Liver (tissue), 8 donors: ENCODE measurements at regions not wholly inside any gene's neighbourhood (a gene's known extent, or its start where the extent isn't known, plus 50 kb on each side); places are given as distances from the start of the nearest gene placed in this dataset.

Experiments used
- DNase-seq: peaks from one replicate; pipeline ENCODE4 v3.0.0-alpha.2; 2017; ENCODE audit warnings: low spot score
- H3K27ac ChIP-seq, 2 donors: one replicate each; pipeline ENCODE4 v1.7.0; 2013; ENCODE audit warnings: inconsistent platforms in 2 of 2, low read length in 2 of 2, control low read depth in 1 of 2, low read depth in 1 of 2, mild to moderate bottlenecking in 1 of 2
- H3K27me3 ChIP-seq, 4 donors: one replicate each; pipeline versions ENCODE4 v1.6.1 to v1.7.0; 2013; ENCODE audit warnings: low read length in 3 of 4, inconsistent platforms in 1 of 4, mild to moderate bottlenecking in 1 of 4, moderate library complexity in 1 of 4; ENCODE audit not compliant: control insufficient read depth in 4 of 4, insufficient read depth in 4 of 4
- H3K36me3 ChIP-seq, 4 donors: one replicate each; pipeline versions ENCODE4 v1.6.1 to v1.7.0; 2013; ENCODE audit warnings: low read length in 3 of 4, mild to moderate bottlenecking in 3 of 4, low read depth in 1 of 4, moderate library complexity in 1 of 4; ENCODE audit not compliant: control insufficient read depth in 4 of 4, insufficient read depth in 3 of 4
- H3K4me1 ChIP-seq, 4 donors: one replicate each; pipeline versions ENCODE4 v1.6.1 to v1.7.0; 2013; ENCODE audit warnings: low read length in 3 of 4, mild to moderate bottlenecking in 3 of 4, moderate library complexity in 1 of 4; ENCODE audit not compliant: control insufficient read depth in 4 of 4, insufficient read depth in 4 of 4
- H3K4me3 ChIP-seq, 3 donors: one replicate each; pipeline versions ENCODE4 v1.6.1 to v1.7.0; 2013; ENCODE audit warnings: low read length in 3 of 3, control low read depth in 1 of 3, low read depth in 1 of 3, mild to moderate bottlenecking in 1 of 3
- H3K9ac ChIP-seq, 2 donors: one replicate each; pipeline ENCODE4 v1.7.0; 2013; ENCODE audit warnings: low read length in 2 of 2, mild to moderate bottlenecking in 2 of 2, moderate library complexity in 2 of 2, control low read depth in 1 of 2, low read depth in 1 of 2
- H3K9me3 ChIP-seq, 4 donors: one replicate each; pipeline versions ENCODE4 v1.6.1 to v1.7.0; 2013; ENCODE audit warnings: low read length in 3 of 4; ENCODE audit not compliant: control insufficient read depth in 4 of 4
- EGR1 ChIP-seq, 2 donors: IDR thresholded peaks; 2 replicates each; pipeline ENCODE4 v1.6.1; 2016 to 2018; ENCODE audit warnings: antibody characterized with exemption in 2 of 2, low read depth in 2 of 2
- FOXA1 ChIP-seq: IDR thresholded peaks from 2 replicates; pipeline ENCODE4 v1.6.1; 2016; ENCODE audit warnings: antibody characterized with exemption
- GABPA ChIP-seq, 2 donors: IDR thresholded peaks in 1 of 2; conservative IDR thresholded peaks in 1 of 2; 2 replicates each; pipeline ENCODE4 v1.6.1; 2016; ENCODE audit warnings: antibody characterized with exemption in 2 of 2, mild to moderate bottlenecking in 1 of 2, moderate library complexity in 1 of 2
- HNF4G ChIP-seq: IDR thresholded peaks from 2 replicates; pipeline ENCODE4 v1.6.1; 2016; ENCODE audit warnings: antibody characterized with exemption
- JUND ChIP-seq, 2 donors: IDR thresholded peaks; 2 replicates each; pipeline ENCODE4 v1.6.1; 2016; ENCODE audit warnings: antibody characterized with exemption in 2 of 2
- RAD21 ChIP-seq, 2 donors: IDR thresholded peaks; 2 replicates each; pipeline ENCODE4 v1.6.1; 2016; ENCODE audit warnings: antibody characterized with exemption in 2 of 2, mild to moderate bottlenecking in 2 of 2
- SP1 ChIP-seq: IDR thresholded peaks from 2 replicates; pipeline ENCODE4 v1.6.1; 2018; ENCODE audit warnings: antibody characterized with exemption, mild to moderate bottlenecking
- YY1 ChIP-seq: IDR thresholded peaks from 2 replicates; pipeline ENCODE4 v1.6.1; 2016; ENCODE audit warnings: antibody characterized with exemption, mild to moderate bottlenecking
- WGBS: extraction: QIAGEN DNeasy Blood & Tissue Kit; methylation state at CpG from one replicate; pipeline ENCODE4 v1.1.7; 2013; 5-methylcytosine and 5-hydroxymethylcytosine counted together
- TF ChIP-seq, protein P1 (sequence below): IDR thresholded peaks from 2 replicates; pipeline ENCODE4 v1.6.1; 2016; ENCODE audit warnings: antibody characterized with exemption, mild to moderate bottlenecking
- TF ChIP-seq, protein P2 (sequence below): fragments of 150-350 bp; IDR thresholded peaks from 2 replicates; pipeline ENCODE4 v1.5.1; 2017; ENCODE audit warnings: improper control_type of control experiment, low read depth, low read length; ENCODE audit not compliant: missing input control
- TF ChIP-seq, protein P3 (sequence below): IDR thresholded peaks from 2 replicates; pipeline ENCODE4 v1.6.1; 2016; ENCODE audit warnings: antibody characterized with exemption
- TF ChIP-seq, protein P4 (sequence below): IDR thresholded peaks from 2 replicates; pipeline ENCODE4 v1.6.1; 2016; ENCODE audit warnings: antibody characterized with exemption
- donor health status: healthy.
- donor health status: healthy.
- donor health status: healthy.
- donor health status: healthy.
- donor health status: healthy.

DNA sequence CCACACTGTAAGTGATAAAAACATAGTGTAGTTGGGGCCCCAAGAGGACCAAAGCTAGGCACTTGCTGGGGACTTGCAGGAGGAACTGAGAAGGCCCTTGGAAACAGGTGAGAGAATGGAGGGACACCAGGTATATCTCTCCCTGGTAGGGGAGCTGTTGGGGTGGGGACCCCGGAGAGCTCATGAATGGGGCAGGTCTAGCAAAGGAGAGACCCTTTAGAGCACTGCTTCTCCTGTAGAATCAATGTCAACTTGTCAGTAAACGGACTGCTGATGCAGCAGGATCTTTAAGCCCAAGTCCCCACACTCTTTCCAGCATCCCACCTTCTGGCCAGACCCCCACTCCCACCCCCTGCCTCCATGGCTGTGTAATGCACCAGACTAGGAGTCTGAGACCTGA is 109.6 kb upstream of the THY1 start (continued):
- TF ChIP-seq, protein P1, sequence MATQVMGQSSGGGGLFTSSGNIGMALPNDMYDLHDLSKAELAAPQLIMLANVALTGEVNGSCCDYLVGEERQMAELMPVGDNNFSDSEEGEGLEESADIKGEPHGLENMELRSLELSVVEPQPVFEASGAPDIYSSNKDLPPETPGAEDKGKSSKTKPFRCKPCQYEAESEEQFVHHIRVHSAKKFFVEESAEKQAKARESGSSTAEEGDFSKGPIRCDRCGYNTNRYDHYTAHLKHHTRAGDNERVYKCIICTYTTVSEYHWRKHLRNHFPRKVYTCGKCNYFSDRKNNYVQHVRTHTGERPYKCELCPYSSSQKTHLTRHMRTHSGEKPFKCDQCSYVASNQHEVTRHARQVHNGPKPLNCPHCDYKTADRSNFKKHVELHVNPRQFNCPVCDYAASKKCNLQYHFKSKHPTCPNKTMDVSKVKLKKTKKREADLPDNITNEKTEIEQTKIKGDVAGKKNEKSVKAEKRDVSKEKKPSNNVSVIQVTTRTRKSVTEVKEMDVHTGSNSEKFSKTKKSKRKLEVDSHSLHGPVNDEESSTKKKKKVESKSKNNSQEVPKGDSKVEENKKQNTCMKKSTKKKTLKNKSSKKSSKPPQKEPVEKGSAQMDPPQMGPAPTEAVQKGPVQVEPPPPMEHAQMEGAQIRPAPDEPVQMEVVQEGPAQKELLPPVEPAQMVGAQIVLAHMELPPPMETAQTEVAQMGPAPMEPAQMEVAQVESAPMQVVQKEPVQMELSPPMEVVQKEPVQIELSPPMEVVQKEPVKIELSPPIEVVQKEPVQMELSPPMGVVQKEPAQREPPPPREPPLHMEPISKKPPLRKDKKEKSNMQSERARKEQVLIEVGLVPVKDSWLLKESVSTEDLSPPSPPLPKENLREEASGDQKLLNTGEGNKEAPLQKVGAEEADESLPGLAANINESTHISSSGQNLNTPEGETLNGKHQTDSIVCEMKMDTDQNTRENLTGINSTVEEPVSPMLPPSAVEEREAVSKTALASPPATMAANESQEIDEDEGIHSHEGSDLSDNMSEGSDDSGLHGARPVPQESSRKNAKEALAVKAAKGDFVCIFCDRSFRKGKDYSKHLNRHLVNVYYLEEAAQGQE: no peak
- TF ChIP-seq HNF4G (no peak), SP1 (no peak), YY1 (no peak), JUND (IDR thresholded peaks at IDR 0.05) (no peak)

DNA sequence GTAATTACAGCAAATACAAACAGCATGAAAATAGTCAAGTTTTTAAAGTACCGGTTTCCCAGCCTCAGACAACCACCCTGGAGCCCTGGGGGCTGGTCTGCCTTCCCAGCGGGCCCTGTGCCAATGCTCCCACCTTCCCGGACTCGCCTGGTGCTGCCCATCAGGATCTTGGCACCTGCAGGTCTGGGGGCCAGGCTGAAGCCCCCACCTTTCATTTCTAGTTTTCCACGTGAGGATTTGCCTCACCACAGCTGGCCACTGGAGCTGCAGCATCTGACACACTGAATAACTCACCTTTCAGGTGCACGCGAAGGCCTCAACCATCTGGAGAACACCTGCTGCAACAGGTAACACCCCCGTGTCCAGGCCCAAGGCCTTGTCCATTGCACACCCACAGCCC is 108.7 kb upstream of the THY1 start:
- no peaks in the 10 kb centered on the region for H3K36me3 ChIP-seq
- no peaks in the 10 kb centered on the region for H3K4me1 ChIP-seq
- H3K4me3 ChIP-seq: no peak overlapping the region
- DNase-seq: no peak
- H3K9me3 ChIP-seq: no peaks in the 10 kb centered on the region
- WGBS: 83% methylated on average over 8 of the region's 8 CpGs
- H3K27ac ChIP-seq: no peak overlapping the region
- no peak overlapping the region for H3K9ac ChIP-seq
- TF ChIP-seq, protein P1: no peak
- TF ChIP-seq FOXA1: no peak
- TF ChIP-seq, protein P2, sequence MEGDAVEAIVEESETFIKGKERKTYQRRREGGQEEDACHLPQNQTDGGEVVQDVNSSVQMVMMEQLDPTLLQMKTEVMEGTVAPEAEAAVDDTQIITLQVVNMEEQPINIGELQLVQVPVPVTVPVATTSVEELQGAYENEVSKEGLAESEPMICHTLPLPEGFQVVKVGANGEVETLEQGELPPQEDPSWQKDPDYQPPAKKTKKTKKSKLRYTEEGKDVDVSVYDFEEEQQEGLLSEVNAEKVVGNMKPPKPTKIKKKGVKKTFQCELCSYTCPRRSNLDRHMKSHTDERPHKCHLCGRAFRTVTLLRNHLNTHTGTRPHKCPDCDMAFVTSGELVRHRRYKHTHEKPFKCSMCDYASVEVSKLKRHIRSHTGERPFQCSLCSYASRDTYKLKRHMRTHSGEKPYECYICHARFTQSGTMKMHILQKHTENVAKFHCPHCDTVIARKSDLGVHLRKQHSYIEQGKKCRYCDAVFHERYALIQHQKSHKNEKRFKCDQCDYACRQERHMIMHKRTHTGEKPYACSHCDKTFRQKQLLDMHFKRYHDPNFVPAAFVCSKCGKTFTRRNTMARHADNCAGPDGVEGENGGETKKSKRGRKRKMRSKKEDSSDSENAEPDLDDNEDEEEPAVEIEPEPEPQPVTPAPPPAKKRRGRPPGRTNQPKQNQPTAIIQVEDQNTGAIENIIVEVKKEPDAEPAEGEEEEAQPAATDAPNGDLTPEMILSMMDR: no peak
- no peak for TF ChIP-seq EGR1 (IDR thresholded peaks at IDR 0.05; ENCODE audit: low read depth in 2 of 2)
- TF ChIP-seq, protein P3, sequence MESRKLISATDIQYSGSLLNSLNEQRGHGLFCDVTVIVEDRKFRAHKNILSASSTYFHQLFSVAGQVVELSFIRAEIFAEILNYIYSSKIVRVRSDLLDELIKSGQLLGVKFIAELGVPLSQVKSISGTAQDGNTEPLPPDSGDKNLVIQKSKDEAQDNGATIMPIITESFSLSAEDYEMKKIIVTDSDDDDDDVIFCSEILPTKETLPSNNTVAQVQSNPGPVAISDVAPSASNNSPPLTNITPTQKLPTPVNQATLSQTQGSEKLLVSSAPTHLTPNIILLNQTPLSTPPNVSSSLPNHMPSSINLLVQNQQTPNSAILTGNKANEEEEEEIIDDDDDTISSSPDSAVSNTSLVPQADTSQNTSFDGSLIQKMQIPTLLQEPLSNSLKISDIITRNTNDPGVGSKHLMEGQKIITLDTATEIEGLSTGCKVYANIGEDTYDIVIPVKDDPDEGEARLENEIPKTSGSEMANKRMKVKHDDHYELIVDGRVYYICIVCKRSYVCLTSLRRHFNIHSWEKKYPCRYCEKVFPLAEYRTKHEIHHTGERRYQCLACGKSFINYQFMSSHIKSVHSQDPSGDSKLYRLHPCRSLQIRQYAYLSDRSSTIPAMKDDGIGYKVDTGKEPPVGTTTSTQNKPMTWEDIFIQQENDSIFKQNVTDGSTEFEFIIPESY: no peak
- no peak for TF ChIP-seq SP1
- no peak for TF ChIP-seq RAD21 (IDR thresholded peaks at IDR 0.05)
- no peak for TF ChIP-seq GABPA (IDR thresholded peaks at IDR 0.05 in 1 of 2, conservative IDR thresholded peaks at IDR 0.05 in 1 of 2)
- no peak for TF ChIP-seq YY1
- TF ChIP-seq, protein P4, sequence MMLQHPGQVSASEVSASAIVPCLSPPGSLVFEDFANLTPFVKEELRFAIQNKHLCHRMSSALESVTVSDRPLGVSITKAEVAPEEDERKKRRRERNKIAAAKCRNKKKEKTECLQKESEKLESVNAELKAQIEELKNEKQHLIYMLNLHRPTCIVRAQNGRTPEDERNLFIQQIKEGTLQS: no peak
- no peak for TF ChIP-seq HNF4G
- no peaks in the 10 kb centered on the region for H3K27me3 ChIP-seq
